NCI-H1092 treated with DMSO at 0.1 percent for 48 hours (cell line): ENCODE measurements at regions not wholly inside any gene's neighbourhood (a gene's known extent, or its start where the extent isn't known, plus 50 kb on each side); places are given as distances from the start of the nearest gene placed in this dataset.
"Not testable (repeated sequence)": the region's sequence is repeated elsewhere in the genome, so short reads cannot be mapped to it uniquely, and the experiment has no call there.

Source experiments
- DNase-seq: peaks from one replicate; lab custom pipeline; 2025; lab: John Stamatoyannopoulos, UW

DNA sequence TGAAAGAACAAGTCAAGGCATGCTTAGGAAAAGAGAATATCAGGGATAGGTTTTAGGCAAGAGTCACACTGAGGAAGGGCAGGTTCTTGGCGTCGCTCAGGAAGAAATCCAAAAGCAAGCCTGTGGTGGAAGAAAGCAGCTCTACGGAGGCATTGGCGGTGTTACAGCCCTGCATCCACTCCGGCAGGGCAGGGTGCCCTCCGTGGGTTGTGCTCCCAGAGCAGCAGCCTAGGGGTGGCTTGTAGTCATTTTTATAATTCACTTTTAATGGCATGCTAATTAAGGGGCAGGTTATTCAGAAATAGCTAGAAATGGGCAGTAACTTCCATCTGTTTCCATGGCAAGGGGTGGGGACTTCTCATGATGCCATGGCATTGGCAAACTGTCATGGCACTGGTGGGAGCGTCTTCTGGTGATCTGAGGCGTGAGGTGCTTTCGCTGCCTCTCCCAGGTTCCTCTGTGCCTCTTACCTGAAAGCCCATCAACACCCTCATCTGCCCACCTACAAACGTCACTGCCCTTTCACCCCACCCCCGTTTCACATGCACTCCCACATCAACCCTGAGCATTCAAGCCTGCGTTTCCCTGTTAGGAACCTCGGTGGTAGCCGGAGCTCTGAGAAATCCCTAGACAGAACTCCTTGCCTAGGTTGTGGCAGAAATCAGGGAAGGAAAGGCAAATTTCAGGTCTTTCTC is 1763.8 kb upstream of the TPTE start:
- not testable (repeated sequence) for DNase-seq

DNA sequence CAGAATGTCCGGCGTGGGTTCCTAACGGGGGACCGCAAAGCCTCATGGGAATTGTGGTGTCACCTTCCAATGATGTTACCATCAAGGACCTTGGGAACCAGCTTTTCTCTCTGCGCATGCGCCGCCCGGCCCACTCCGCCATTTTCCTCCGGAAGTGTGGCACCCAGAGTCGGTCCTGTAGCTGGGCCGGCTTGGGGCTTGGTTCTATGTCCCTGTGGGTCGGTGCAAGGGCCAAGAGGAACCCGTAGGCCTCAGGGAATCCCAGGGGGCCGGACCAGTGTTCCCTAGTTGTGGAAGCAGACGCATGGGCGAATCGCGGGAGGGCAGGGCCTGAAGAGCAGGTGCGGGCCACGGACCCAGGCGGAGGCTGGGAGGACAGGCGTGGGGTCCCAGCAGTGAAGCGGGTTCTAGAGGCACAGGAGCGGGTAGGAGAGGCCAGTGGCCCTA is 1762.4 kb upstream of the TPTE start:
- DNase-seq = peak; percentile 23

DNA sequence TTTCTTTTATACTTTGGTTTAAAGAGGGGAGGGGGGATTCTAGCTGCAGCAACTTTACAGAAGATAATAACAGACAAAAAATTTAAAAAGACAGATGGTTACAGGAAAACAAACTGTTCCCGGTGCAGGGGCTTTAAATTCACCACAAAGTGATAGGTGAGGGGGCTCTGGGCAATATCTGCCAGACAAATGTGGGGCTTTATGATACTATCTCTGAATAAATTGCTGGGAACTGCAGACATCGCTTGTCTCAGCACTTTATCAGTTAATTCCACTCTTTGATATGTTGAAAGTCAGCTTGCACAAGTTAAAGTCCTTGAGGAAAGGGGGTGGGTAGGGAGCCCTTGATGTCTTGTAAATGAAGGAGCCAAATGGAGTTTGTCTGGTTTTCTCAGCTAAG is 1759.1 kb upstream of the TPTE start:
- DNase-seq = not testable (repeated sequence)

DNA sequence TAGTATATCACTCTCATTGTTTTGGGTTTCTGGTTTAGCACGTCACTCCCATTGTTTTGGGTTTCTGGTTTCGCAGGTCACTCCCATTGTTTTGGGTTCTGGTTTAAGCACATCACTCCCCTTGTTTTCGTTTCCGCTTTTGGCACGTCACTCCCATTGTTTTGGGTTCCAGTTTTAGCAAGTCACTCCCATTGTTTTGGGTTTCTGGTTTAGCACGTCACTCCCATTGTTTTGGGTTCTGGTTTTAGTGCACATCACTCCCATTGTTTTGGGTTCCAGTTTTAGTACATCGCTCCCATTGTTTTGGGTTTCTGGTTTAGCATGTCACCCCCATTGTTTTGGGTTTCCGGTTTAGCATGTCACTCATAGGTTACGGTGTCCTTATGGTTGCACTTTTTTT is 1757.0 kb upstream of the TPTE start:
- not testable (repeated sequence) for DNase-seq

DNA sequence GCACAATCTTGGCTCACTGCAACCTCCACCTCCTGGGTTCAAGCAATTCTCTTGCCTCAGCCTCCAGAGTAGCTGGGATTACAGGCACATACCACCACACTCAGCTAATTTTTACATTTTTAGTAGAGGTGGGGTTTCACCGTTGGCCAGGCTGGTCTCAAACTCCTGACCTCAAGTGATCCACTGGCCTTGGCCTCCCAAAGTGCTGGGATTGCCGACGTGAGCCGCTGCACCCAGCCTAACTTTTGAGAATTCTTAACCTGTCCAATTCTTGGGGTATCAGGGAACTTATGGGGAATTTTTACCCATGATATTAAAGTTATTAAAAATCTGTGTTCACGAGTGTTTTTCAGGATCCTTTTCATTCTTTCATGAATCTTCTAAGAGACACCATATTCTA is 1755.2 kb upstream of the TPTE start:
- not testable (repeated sequence) for DNase-seq

DNA sequence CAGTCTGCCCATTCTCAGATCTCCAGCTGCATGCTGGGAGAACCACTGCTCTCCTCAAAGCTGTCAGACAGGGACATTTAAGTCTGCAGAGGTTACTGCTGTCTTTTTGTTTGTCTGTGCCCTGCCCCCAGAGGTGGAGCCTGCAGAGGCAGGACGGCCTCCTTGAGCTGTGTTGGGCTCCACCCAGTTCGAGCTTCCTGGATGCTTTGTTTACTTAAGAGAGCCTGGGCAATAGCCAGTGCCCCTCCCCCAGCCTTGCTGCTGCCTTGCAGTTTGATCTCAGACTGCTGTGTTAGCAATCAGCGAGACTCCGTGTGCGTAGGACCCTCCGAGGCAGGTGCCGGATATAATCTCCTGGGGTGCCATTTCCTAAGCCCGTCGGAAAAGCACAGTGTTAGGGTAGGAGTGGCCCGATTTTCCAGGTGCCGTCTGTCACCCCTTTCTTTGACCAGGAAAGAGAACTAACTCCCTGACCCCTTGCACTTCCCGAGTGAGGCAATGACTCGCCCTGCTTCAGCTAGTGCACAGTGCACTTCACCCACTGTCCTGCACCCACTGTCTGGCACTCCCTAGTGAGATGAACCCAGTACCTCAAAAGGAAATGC is 1748.4 kb upstream of the TPTE start:
- DNase-seq = not testable (repeated sequence)

DNA sequence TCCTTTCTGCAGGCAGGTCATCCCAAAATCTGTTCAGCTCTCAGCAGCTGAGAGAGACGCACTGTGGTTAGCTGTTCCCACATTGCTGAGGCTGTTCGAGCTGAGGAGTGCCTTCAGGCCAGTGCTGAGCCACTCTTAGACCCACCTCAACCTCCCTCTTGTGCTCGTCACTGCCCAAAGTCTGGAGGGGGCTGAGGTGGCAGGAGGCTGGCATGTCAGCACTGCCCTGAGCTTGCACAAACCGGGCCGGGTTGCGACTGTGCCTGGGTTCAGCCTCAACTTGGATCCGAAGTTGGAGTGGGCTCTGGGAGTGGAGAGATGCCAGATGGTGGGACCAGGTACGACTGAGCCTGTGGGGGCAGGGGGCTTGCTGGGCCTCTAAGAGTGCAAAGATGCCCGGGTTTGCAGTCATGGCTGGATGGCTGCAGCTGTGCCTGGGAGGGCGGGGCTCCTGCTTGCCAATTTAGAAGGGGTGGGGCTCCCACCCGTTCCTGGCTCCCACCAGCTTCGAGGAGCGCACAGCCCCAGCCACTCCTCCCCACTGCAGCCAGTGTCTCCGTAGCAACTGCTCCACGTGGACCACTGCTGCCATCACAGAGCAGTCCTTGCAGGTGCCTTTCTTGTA is 1745.7 kb upstream of the TPTE start:
- DNase-seq = not testable (repeated sequence)

DNA sequence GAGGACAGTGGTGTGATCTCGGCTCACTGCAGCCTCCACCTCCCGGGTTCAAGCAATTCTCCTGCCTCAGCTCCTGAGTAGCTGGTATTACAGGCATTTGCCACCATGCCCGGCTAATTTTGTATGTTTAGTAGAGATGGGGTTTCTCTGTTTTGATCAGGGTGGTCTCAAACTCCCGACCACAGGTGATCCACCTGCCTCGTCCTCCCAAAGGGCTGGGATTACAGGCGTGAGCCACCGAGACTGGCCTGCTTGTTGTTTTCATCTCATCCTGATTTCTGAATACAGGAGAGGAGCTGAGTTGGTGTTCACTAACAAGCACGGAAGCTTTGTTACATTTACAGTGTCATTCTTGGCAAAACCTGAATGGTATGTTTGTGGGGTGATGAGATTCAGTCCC is 1744.1 kb upstream of the TPTE start:
- DNase-seq = not testable (repeated sequence)

DNA sequence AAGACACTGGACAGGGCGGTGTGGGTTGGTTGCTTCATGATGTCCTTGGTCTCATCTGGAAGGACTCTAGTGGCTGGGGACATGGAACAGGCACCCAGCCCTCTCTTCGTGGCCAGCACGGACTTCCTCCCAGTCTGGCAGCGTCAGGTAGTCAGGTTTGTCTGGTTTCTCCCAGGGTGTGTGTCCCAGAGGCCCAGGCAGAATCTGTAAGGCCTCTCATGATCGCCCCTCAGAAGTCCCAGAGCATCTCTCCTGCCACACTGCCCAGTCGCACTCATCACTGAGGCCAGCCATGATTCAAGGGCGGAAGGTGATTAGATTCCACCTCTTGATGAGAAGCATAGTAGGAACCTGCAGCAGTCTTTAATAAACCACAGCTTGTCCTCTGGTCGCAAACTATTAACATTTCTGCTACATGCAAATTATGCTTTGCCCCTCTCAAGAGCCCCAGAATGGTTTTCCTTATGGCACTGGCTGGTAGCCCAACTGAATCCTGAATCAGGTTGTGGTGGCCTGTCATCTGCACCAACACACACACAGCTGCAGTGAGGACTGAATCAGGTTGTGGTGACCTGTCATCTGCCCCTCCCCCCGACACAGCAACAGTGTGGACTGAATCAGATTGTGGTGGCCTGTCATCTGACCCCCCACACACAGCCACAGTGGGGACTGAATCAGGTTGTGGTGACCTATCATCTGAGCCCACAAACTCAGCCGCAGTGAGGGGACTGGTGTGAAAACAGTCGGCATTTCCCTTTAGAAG is 1742.9 kb upstream of the TPTE start:
- not testable (repeated sequence) for DNase-seq

DNA sequence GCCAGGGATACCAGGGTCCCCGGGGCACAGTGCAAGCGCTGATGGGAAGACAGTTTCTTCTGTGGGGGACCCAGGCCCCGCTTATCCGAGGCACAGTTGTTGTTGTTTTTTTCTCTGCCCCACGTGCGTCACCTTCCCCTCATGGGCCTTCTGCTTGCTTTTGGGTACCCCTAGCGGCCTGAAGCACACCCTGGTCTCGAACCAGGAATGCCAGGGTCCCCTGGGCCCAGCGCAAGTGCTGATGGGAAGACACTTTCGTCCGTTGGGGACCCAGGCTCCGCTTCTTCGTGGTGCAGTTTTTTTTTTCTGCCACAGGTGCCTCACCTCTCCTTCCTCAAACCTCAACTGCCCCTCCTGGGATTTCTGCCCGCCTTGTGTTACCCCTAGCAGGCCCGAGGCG is 1708.5 kb upstream of the TPTE start:
- not testable (repeated sequence) for DNase-seq

DNA sequence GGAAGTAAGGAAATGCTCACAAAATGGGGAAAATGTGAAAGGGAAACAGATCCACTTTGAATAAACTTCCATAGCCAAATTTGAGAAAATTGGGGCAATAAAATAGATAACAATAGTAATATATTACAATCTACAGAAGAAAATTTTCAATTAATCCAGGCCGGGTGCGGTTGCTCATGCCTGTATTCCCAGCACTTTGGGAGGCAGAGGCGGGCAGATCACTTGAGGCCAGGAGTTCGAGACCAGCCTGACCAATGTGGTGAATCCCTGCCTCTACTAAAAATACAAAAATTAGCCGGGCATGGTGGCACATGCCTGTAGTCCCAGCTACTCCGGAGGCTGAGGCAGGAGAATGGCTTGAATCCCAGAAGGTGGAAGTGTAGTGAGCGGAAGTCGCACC is 1687.1 kb upstream of the TPTE start:
- DNase-seq = not testable (repeated sequence)
